ELR (cell line): ENCODE measurements at regions not wholly inside any gene's neighbourhood (a gene's known extent, or its start where the extent isn't known, plus 50 kb on each side); places are given as distances from the start of the nearest gene placed in this dataset.
"Not testable (repeated sequence)": the region's sequence is repeated elsewhere in the genome, so short reads cannot be mapped to it uniquely, and the experiment has no call there.

Source experiments
- DNase-seq: peaks from one replicate; pipeline ENCODE4 v3.0.0-alpha.2; 2015; ENCODE audit warnings: low read depth

DNA sequence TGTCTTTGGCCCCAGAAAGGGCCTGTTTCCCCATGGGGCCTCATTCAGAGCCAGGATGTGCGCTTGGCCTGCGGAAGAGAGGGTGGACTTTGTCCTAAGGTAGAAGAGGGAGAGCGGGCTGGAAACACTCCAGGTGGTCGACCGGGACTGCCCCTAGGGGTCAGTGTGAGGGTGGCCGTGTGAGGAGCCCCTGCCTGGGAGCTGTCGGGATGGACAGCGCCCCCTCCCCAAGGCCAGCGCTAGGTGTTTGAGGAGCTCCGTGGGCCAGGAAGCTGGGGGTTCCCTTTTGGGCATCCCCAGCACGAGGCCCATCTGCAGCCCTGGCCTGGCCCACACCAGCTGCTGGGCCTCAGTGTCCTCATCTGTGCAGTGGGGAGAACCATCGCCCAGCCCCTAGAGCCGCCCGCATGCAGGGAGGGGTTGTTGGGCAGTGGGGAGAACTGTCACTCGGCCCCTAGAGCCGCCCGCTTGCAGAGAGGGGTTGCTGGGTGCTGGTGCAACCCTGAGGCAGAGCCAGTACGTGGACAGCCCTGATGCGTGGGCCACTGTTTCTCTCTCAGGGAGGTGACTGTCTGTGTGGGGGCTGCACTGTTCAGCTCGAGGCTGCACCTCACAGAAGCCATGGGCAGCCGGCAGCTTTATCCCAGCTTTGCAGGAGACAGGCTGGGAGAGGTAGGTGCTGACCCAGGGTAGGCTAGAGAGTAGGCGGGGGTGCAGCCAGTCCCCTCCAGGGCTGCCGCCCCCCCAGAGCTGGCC is 1319.9 kb downstream of the BRD1 start:
- DNase-seq = no peak

DNA sequence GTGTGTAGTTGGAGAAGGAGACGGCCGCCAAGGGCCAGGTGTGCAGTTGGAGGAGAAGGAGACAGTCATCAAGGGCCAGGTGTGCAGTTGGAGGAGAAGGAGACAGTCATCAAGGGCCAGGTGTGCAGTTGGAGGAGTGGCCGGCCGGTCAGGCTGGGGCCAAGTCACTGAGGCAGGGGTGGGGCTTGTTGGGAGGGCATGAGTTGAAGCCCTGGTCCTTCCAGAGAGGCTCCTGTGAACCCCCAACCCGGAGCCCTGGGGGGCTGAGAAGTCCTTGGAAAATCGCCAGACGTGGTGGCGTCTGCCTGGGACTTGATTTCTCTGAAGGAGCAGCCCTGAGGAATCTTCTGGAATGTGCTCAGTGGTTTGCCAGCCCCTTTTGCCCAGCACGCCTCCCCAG is 1320.5 kb downstream of the BRD1 start:
- DNase-seq = no peak

DNA sequence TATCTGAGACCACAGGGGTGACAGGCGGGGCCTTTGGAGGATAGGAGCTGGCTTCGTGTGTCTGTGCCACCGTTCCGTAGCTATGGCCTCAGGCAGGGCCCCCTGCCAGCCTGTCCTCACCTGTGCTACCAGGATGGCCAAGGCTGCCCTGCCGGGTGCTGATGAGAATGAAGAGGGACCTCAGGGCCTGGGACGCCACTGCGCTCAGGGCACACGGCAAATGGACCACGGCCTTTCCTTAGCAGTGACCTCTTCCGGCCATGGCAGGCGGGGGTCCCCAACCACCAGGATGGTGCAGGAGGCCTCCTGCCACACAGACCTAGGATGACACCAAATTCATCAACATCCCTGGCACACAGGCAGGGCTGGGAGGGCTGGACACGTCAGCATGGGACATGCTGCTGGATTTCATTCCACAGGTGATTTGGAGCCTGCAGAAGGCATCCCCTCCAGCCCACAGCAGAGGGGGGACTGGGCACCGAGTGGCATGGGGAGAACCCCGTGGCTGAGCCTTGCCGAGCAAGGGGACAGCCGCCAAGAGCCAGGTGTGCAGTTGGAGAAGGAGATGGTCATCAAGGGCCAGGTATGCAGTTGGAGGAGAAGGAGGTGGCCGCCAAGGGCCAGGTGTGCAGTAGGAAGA is 1321.0 kb downstream of the BRD1 start:
- no peak for DNase-seq

DNA sequence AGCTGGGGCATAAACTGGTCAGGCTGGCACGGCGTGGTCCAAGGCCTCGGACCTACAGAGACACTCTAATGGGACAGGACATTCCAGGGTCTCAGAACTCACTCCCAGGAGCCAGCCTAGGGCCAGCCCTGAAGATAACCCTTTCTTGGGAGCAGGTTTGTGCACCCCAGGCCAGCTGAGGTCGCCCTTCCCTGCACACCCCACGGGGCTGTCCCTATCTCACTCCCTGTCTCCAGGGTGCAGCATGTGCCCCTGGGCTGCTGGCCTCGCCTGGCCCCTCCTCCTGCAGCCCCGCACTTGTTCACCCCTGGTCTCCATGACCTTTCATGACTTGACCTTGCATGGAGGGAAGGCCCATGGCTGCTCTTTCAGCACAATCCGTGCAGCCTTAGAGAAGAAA is 1321.8 kb downstream of the BRD1 start:
- no peak for DNase-seq

DNA sequence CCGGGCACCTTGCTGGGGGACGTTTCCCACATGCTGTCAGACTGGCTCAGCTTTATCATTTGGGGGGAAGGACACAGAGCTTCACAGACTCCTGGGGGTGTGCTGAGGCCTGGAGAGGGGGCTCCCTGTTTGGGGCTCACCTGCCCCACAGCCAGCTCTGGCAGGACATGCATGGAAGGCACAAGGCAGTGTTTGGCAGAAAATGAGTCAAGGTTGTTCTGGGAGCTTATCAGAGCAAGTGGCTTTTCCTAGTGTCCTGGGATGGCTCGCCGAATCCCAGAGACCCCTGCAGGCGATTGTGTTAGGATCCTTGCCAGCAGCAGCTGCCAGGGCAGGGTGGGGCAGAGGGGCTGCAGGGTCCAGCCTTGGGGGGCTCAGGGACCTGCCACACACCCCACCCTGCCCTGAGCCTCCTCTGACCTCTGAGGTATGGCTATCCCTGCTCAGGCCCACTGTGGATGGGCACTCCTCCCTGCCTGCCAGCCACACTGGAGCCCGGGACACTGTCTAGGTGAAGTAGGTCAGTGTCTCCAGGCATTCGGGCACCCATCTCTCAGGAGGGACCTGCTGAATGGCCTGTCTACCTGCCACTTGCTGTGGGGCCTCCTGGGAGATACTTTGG is 1323.0 kb downstream of the BRD1 start:
- DNase-seq = no peak

DNA sequence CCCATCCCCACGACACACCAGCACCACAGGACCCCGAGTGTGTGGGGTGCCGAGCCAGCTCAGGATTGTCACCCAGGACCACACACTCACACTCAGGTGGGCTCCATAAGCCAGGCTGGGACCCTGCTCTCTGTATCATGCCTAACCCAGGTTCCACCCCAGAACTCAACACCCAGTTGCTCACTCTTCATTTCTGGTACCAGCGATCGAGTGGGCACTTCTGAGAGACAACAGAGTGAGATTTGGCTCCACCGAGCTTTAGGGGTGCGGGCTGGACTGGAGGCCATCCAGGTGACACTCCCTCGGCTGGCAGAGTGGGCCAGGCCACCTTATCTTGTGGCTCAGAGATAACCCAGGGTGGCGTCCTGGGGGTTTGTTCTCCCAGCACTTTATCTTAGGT is 1323.8 kb downstream of the BRD1 start:
- DNase-seq = no peak

DNA sequence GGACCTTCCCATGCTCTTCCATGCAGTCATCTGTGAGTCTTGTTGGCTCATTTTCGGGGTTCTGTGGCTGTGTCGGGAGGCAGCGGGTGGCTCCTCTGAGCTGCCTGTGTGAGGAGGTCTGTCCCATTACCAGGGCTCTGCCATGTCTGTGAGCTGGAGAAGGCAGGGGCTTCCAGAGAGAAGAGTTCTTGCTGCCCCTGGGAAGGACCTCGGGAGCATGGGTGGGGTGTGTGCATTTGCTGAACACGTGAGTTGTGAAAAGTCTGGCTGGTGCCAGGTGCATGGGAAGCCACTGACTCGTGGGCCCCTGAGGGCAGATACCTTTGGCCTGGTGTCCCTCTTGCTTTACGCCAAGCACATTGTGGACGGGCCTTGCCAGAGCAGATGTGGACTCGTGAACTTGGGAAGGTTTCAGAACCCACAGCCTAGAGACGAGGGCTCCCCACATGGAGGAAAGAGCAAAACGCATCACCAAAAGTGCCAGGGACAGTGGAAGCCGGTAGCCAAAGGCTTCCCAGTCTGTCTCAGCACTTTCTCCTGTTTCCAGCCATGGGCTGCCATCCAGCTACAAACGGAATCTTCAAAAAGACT is 1324.5 kb downstream of the BRD1 start:
- no peak for DNase-seq

DNA sequence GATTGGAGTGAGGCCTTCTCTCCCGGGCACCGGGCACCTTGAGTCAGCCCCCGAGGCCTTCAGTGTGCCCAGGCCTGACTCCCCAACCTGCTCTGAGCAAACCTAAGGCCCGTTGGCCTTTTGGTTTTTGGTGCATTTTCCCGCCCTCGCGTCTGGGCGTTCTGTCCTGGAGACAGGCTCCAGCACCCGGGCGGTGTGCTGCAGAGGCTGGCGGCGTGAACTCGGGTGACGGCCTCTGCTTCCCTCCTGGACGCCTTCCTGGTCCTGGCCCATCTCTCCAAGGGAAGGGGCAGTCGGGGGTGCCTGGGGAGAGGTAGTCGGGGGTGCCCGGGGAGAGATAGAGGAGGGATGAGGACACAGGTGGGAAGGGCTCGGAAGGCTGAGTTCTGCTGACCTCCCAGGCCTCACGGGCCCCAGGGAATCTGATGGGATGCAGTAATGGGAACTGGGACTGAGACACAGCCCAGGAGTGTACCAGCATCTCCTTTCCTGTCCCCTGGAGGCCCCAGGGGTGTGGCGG is 1326.4 kb downstream of the BRD1 start:
- no peak for DNase-seq

DNA sequence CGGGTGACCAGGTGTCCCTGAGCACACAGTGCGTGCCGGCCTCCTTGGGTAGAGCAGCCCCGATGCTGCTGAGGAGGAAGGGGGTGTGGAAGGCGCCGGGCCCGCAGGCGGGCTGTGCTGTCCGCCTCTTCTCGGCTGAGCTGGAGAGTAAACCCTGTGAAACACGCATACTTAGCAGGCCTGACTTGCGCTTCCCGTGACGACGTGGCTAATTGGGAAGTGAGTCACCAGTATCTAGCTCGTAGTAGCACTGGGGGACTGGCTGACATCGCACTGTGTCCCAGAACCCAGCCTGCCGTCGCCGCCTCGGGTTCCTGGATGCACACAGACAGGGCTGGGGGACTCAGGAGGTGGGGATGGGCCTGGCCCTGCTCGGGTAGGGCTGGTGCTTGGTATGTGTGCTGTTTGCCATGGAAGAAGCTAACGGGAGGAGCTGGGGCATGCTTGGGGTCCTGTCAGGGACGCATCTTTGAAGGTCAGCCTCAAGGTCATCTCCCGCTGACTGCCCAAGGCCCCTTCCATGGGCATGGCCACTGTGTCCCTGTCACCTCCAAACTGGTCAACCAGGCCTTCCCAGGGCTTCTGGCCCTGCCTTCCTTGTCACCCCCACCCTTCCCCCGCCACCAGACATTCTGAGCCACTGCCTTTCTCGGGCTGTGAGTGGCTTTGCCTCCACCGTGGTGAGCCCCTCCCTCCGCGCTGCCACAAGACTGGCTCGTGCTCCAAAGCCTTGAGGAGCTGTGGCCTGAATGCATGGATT is 1327.0 kb downstream of the BRD1 start:
- no peak for DNase-seq

DNA sequence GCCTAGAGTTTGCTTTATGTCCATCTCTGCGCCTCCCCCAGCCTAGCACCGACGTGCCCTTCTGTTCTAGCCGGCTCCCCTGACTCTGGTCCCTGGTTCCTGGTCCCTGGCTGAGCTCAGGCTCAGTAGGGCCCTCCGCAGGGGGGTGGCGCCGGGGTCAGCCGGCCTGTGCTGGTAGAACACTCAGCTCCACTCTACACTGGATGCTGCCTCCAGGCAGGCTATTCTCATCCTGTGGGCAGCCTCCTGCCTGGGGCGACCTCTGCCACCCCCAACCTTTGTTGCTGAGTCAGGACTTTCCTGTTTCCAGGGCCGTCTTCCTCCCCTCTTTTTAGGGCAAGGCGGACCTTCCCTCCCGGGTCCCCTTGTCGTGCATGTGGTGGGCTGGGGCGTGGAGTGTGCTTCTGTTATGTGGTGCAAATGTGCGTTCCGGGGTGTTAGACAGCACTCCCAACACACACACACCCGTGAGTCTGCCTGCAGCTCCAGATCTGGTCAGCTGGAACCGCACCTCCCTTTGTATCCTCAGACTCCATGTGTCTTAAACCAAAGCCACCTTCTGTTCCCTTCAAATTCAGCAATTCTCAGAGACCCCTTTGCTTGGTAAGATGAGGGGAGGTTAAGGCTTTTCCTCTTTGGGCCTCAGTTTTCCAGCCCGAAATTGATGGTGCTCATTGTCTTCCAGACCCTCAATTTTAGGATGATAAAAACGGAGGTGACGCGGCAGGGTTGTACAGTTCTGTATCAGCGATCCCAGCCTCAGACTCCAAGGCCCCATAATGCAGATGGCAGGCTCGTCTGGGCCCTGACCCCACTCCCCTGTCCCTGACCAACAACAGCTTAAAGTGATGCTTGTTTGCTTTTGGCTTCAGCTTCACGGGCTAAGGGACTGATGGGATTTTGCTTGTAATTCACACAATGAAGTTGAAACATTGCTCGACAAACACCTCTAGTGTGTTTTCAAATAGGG is 1327.9 kb downstream of the BRD1 start:
- DNase-seq = no peak

DNA sequence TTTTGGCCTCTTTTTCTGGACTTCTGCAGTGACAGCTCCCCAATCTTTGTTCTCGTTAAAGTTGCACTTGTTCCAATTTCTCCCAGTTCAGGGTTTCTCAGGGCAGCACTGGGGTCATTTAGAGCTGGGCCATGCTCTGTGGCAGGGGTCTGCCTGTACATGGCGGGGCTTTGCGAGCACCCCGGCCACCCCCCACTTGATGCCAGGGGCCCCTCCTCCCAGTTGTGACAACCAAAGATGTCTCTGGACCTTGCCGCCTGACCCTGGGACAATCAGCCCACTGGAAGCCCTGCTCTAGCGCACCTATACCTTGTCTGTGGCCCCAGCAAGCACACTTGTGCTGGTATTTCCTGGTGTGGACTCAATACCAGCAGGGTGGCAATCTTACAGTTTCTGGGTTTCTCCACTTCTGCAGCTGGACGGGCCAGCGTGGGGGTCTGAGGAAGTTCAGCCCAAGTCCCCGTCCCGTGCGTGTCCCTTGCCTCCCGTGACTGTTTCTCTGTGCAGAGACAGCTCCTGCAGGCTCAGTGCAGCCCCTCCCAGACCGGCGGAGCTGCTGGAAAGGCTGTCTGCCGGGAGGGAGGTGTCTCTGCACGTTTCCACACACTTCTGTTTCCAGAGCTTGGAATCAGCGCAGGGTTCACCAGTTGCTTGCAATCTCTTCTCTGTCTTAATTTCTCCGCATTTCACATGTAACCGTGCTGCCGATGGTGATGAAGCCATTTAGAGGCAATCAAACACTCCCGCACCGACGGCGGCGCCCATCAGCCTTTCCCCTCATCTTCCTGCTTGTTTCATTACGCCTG is 1328.9 kb downstream of the BRD1 start:
- no peak for DNase-seq

DNA sequence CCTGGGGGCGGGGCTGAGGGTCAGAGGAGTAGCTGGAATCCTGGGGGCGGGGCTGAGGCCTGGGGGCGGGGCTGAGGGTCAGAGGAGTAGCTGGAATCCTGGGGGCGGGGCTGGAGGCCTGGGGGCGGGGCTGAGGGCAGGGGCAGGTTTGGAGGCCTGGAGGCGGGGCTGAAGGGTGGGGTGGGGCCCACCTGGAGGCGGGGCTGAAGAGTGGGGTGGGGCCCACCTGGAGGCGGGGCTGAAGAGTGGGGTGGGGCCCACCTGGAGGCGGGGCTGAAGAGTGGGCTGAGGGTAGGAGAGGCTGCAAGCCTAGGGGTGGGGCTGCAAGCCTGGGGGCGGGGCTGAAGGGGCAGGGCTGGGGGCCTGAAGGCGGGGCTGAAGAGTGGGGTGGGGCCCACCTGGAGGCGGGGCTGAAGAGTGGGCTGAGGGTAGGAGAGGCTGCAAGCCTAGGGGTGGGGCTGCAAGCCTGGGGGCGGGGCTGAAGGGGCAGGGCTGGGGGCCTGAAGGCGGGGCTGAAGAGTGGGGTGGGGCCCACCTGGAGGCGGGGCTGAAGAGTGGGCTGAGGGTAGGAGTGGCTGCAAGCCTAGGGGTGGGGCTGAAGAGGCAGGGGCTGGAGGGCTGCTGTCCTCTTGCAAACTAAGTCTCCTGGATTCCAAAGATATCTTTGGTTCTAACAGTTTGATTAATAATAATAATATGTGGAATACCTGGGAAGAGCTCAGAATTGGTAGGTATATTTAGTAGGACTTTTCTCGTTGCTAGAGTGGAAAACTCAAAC is 1329.7 kb downstream of the BRD1 start:
- DNase-seq = not testable (repeated sequence)

DNA sequence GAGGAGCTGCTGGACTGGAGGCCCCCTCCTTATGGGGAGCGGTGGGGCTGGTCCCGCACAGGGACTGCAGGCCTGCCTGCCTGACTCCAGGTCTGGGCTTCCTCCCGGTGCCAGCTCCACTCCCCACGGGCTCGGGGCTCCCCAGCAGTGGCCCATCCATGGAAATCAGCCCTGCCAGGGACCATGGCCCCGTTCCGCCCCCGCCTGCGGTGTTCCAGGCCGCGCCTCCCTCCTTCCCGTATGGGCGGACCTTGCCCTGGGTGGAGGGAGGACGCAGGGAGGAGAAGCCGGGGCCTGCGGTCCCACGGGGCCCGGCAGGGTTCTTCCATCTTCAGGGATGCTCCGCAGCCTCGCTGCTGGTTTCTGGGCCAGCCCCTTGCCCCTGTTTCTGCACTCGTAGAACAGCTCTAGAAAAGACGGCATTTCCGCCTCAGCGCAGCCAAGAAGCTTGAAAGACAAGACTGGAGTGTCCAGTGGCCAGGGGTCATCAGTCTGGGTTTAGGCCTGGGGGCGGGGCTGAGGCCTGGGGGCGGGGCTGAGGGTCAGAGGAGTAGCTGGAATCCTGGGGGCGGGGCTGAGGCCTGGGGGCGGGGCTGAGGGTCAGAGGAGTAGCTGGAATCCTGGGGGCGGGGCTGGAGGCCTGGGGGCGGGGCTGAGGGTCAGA is 1330.6 kb downstream of the BRD1 start:
- no peak for DNase-seq

DNA sequence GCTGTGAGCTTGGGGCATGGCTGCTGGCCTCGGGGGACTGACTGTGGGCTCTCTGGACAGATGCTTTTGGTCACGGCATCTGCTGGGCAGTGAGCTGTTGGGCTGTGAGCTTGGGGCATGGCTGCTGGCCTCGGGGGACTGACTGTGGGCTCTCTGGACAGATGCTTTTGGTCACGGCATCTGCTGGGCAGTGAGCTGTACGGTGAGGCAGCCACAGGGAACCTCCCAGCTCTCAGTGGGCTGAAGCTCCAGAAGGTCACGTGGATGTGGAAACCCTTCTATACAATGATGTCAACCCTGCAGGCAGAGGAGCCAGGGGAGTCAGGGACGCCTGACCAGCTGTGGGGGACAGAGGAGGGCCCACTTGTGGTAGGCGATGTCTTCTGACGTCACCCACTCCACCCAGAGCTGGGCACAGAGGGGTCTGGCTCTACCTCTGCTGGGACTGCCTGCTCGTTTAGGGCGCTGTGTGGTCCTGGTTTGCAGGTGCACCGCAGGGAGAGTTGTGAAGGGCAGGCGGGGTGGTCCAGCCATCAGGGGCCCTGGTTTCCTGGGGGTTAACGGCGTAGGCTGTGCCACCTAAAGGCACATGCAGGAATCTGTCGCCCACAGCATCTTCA is 1331.3 kb downstream of the BRD1 start:
- no peak for DNase-seq

DNA sequence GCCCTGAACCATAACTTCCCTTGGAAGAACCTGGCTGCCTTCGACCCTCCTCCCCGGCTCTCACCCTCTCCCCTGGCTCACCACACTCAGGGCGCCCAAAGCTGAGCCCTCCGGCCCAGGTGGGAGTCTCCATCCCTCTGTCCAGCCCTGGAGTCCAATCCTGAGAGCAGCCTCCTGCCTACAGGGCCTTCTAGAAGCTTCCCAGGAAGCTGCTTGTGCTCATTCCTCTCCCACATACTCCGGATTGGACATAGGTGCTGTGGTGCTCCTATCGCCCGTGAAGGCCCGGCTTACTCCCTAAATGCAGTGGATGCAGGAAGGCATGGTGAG is 1332.0 kb downstream of the BRD1 start:
- no peak for DNase-seq

DNA sequence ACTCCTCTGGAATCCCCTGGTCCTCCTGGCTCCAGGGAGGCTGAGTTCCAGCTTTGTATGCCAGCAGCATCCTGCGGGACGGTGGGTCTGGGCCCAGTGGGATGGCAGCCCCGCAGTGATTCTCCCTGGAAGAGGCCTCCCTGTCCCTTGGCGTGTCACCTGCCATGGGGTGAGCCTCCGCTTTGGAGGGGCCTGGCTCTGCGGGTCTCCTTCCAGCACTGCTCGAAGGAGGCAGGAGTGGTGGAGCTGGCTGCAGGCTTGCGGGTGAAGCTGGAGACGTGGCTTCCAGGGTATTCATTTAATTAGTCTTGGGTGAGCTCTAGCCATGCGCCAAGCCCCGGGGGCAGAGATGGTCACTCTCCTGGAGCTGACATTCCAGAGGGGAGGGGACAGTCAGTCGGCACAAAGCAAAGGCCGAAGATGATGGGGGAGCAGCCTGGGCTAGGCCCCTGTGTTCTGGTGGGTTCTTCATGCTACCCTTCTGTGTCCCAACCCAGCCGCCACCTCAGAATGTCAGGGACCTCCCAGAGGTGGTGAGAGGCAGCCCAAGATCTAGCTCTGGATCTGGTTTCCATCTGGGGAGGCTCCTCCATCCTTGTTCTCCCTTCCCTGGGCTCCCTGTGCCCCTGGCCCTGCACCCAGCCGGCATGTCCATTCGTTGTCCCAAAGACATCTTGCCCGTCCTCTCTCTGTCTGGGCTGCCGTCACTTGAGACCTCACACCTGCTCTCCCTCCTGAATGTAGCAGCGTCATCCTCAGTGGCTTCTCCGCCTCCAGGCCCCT is 1332.5 kb downstream of the BRD1 start:
- no peak for DNase-seq

DNA sequence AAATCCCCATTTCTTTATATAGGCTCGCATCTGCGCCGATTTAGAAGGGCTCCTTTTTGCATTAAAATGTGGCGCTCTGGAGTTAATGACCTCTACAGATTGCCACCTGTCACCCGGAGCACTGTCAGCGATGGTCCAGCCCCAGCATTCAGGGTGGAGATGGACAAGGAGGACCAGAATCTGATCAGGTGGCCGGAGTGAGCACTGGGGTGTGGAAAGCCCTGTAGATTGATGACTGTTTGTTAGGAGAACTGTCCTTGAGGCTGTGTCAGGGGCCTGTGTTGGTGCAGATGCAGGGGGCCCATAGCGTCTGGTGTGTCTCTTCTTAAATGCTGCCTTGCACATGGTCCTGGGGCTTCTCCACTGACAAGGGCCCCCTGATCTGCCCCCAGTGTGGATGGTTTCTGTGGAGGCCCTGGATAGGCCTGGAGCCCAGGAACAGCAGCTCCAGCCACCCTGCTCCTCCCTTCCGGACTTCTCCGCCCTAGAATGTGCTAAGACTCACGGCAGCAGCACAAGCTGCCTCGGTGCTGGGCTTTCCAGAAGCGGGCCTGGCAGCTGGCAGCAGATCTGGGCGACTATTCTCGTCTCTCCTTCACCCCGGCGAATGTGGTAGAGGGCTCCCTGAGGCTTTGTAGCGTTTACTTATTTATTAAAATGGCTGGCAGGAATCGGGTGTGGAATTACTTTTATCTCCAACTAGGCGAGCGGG is 1333.3 kb downstream of the BRD1 start:
- no peak for DNase-seq
